CD8-positive, alpha-beta memory T cell (primary cell): ENCODE measurements at regions not wholly inside any gene's neighbourhood (a gene's known extent, or its start where the extent isn't known, plus 50 kb on each side); places are given as distances from the start of the nearest gene placed in this dataset.

ENCODE experiments used
- CTCF ChIA-PET: fragments of 350-600 bp; sonication (Branson Sonifier 250); formaldehyde crosslinking; loops from one replicate; lab custom pipeline; 2021; ENCODE audit warnings: antibody characterized with exemption; lab: Charles Lee
- POLR2A ChIA-PET: fragments of 350-600 bp; sonication (Branson Sonifier 250); formaldehyde crosslinking; loops from one replicate; lab custom pipeline; 2021; ENCODE audit warnings: antibody characterized with exemption; lab: Charles Lee
- DNase-seq, 5 donors: peaks; one replicate each; pipeline versions ENCODE4 v3.0.0 to v3.0.0-alpha.2; 2020 to 2022; ENCODE audit warnings: mixed read lengths in 1 of 5
- H3K27ac ChIP-seq: one replicate; pipeline ENCODE4 v1.7.0; 2013; ENCODE audit warnings: low read depth, mild to moderate bottlenecking, low read length, moderate library complexity
- H3K27me3 ChIP-seq: 2 replicates; pipeline ENCODE4 v1.7.0; 2013; ENCODE audit warnings: low read length, mild to moderate bottlenecking; ENCODE audit not compliant: insufficient read depth, poor library complexity, severe bottlenecking
- H3K36me3 ChIP-seq: 2 replicates; pipeline ENCODE4 v1.7.0; 2013; ENCODE audit warnings: mild to moderate bottlenecking, low read length, moderate library complexity; ENCODE audit not compliant: insufficient read depth
- H3K4me1 ChIP-seq: 2 replicates; pipeline ENCODE4 v1.7.0; 2013; ENCODE audit warnings: mild to moderate bottlenecking, low read length, moderate library complexity; ENCODE audit not compliant: insufficient read depth
- H3K4me3 ChIP-seq: 2 replicates; pipeline ENCODE4 v1.7.0; 2013; ENCODE audit warnings: mild to moderate bottlenecking, low read length
- H3K9me3 ChIP-seq: 2 replicates; pipeline ENCODE4 v1.7.0; 2013; ENCODE audit warnings: mild to moderate bottlenecking, low read length
- H3K27ac Mint-ChIP-seq, 8 donors: one replicate each; pipeline ENCODE4 v1.8.0; 2020 to 2021; ENCODE audit warnings: mixed read lengths in 8 of 8, mild to moderate bottlenecking in 6 of 8, inconsistent platforms in 3 of 8, moderate library complexity in 3 of 8
- H3K27me3 Mint-ChIP-seq, 2 donors: one replicate each; pipeline ENCODE4 v1.8.0; 2020 to 2021; ENCODE audit warnings: mixed read lengths in 2 of 2, mild to moderate bottlenecking in 1 of 2, moderate library complexity in 1 of 2
- H3K36me3 Mint-ChIP-seq, 3 donors: one replicate each; pipeline ENCODE4 v1.8.0; 2020 to 2021; ENCODE audit warnings: mixed read lengths in 3 of 3, inconsistent platforms in 1 of 3, mild to moderate bottlenecking in 1 of 3
- H3K4me1 Mint-ChIP-seq, 3 donors: one replicate each; pipeline ENCODE4 v1.8.0; 2020 to 2021; ENCODE audit warnings: mixed read lengths in 3 of 3, inconsistent platforms in 1 of 3, mild to moderate bottlenecking in 1 of 3
- H3K4me3 Mint-ChIP-seq, 7 donors: one replicate each; pipeline ENCODE4 v1.8.0; 2020 to 2021; ENCODE audit warnings: mixed read lengths in 7 of 7, mild to moderate bottlenecking in 6 of 7, moderate library complexity in 4 of 7, inconsistent platforms in 2 of 7
- H3K9me3 Mint-ChIP-seq, 5 donors: one replicate each; pipeline ENCODE4 v1.8.0; 2020 to 2022; ENCODE audit warnings: mixed read lengths in 5 of 5, mild to moderate bottlenecking in 3 of 5, moderate library complexity in 2 of 5, inconsistent platforms in 1 of 5

GRCh38 chr21:23638131-23638695 lies 1969.1 kb downstream of the MRPL39 start:
- H3K4me3 ChIP-seq, result no peak overlapping the region
- POLR2A ChIA-PET, result no interaction called here
- Mint-ChIP-seq H3K27me3 (no peaks in the 10 kb centered on the region), H3K4me1 (no peaks in the 10 kb centered on the region), H3K4me3 (no peak overlapping the region), H3K36me3 (no peaks in the 10 kb centered on the region), H3K27ac (no peak overlapping the region), H3K9me3 (peaks cover 0 to 4% (median 0%) of the 10 kb centered on the region in 5 donors)
- CTCF ChIA-PET, result no interaction called here
- H3K27me3 ChIP-seq, result no peaks in the 10 kb centered on the region
- H3K27ac ChIP-seq, result no peak overlapping the region
- no peaks in the 10 kb centered on the region for H3K36me3 ChIP-seq
- no peaks in the 10 kb centered on the region for H3K4me1 ChIP-seq
- H3K9me3 ChIP-seq, result no peaks in the 10 kb centered on the region
- no peak for DNase-seq

- Mint-ChIP-seq H3K27me3 (no peaks in the 10 kb centered on the region), H3K9me3 (peaks cover 0 to 6% (median 1%) of the 10 kb centered on the region in 5 donors), H3K4me3 (no peak overlapping the region), H3K36me3 (no peaks in the 10 kb centered on the region), H3K27ac (no peak overlapping the region), H3K4me1 (no peaks in the 10 kb centered on the region)
- ChIA-PET CTCF (no interaction called here), POLR2A (no interaction called here)
- H3K9me3 ChIP-seq, result no peaks in the 10 kb centered on the region
- H3K4me3 ChIP-seq, result no peak overlapping the region
- no peak for DNase-seq
- no peaks in the 10 kb centered on the region for H3K4me1 ChIP-seq
- no peaks in the 10 kb centered on the region for H3K36me3 ChIP-seq
- no peak overlapping the region for H3K27ac ChIP-seq
- no peaks in the 10 kb centered on the region for H3K27me3 ChIP-seq
Measured at GRCh38 chr21:23633447-23633940, 1973.8 kb downstream of the MRPL39 start.

- H3K9me3 Mint-ChIP-seq, result peaks cover 0 to 8% (median 0%) of the 10 kb centered on the region in 5 donors
- ChIA-PET CTCF (no interaction called here), POLR2A (no interaction called here)
- Histone ChIP-seq H3K4me3 (no peak overlapping the region), H3K27ac (no peak overlapping the region), H3K4me1 (no peaks in the 10 kb centered on the region), H3K9me3 (no peaks in the 10 kb centered on the region), H3K36me3 (no peaks in the 10 kb centered on the region), H3K27me3 (no peaks in the 10 kb centered on the region)
- peaks cover 0 to 2% of the 10 kb centered on the region in 2 donors for H3K27me3 Mint-ChIP-seq
- no peak for DNase-seq
- H3K4me1 Mint-ChIP-seq, result no peaks in the 10 kb centered on the region
- no peaks in the 10 kb centered on the region for H3K36me3 Mint-ChIP-seq
- no peak overlapping the region for H3K27ac Mint-ChIP-seq
- H3K4me3 Mint-ChIP-seq, result no peak overlapping the region
Measured at GRCh38 chr21:23624281-23624680, 1983.0 kb downstream of the MRPL39 start.

DNA sequence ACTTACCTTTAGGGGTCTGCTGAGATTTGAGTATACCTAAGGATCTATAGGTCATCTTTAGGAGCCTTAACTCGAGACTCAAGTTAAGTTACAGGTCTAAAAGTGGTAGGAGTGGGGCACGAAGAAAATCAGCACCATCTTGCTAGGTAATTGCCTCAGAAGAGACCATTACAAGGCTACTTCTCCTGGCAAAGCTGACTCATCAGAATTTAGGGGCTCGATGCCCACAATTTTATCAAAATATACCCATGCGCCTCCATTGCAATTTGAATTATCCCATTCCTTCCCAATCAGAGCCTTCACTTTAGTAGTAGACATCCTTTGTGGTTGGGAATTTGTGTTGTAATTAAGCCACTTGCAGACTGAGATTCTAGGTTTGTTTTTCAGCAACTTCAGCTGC lies 1994.3 kb downstream of the MRPL39 start:
- no peak overlapping the region for H3K4me3 Mint-ChIP-seq
- H3K27me3 Mint-ChIP-seq, result no peaks in the 10 kb centered on the region
- Histone ChIP-seq H3K27ac (no peak overlapping the region), H3K4me1 (no peaks in the 10 kb centered on the region), H3K9me3 (no peaks in the 10 kb centered on the region), H3K4me3 (no peak overlapping the region), H3K27me3 (no peaks in the 10 kb centered on the region), H3K36me3 (no peaks in the 10 kb centered on the region)
- no peak for DNase-seq
- peaks cover 0 to 8% (median 5%) of the 10 kb centered on the region in 5 donors for H3K9me3 Mint-ChIP-seq
- no peak overlapping the region for H3K27ac Mint-ChIP-seq
- ChIA-PET POLR2A (no interaction called here), CTCF (no interaction called here)
- H3K36me3 Mint-ChIP-seq, result no peaks in the 10 kb centered on the region
- H3K4me1 Mint-ChIP-seq, result no peaks in the 10 kb centered on the region

- Histone ChIP-seq H3K27ac (no peak overlapping the region), H3K27me3 (no peaks in the 10 kb centered on the region), H3K9me3 (no peaks in the 10 kb centered on the region), H3K36me3 (no peaks in the 10 kb centered on the region), H3K4me3 (no peak overlapping the region), H3K4me1 (no peaks in the 10 kb centered on the region)
- Mint-ChIP-seq H3K36me3 (no peaks in the 10 kb centered on the region), H3K4me3 (no peak overlapping the region), H3K27ac (no peak overlapping the region), H3K27me3 (no peaks in the 10 kb centered on the region), H3K9me3 (peaks cover 0 to 8% (median 6%) of the 10 kb centered on the region in 5 donors), H3K4me1 (no peaks in the 10 kb centered on the region)
- no peak for DNase-seq
- POLR2A ChIA-PET, result no interaction called here
- CTCF ChIA-PET, result no interaction called here
Measured at GRCh38 chr21:23612210-23612609, 1995.1 kb downstream of the MRPL39 start.

DNA sequence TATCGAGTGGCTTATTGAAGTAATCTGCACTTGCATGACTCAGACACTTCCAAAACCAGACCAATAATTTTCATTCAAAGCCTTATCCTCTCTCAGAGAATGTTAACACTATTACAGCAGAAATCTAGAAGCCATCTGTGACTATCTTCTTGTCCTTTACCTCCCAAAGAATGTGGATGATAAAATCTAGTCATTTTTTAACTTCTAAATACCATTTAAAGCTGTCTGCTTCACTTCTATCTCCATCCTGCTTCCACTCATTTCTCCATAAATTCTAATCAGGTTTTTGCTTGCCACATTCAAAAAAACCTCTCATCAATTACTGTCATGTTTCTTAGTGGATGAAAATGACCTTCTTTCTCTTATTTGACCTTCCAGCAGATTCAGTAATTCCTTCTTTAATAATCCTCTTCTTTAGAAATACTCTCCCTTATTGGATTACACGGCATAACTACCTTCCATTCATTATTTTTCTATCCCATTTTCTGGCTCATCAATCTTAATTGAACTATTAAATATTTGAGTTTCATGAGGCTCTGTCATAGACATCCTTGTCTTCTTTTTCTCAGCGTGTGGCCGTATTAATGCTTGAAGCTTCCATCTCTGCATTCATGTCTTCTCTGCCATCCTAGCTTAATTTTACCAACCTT lies 1999.4 kb downstream of the MRPL39 start:
- ChIA-PET POLR2A (no interaction called here), CTCF (no interaction called here)
- H3K27ac ChIP-seq, result no peak overlapping the region
- H3K4me3 ChIP-seq, result no peak overlapping the region
- H3K27me3 ChIP-seq, result no peaks in the 10 kb centered on the region
- DNase-seq, result no peak
- peaks cover 0 to 13% (median 5%) of the 10 kb centered on the region in 5 donors for H3K9me3 Mint-ChIP-seq
- no peaks in the 10 kb centered on the region for H3K36me3 Mint-ChIP-seq
- no peaks in the 10 kb centered on the region for H3K27me3 Mint-ChIP-seq
- H3K9me3 ChIP-seq, result no peaks in the 10 kb centered on the region
- no peaks in the 10 kb centered on the region for H3K4me1 Mint-ChIP-seq
- H3K4me3 Mint-ChIP-seq, result no peak overlapping the region
- H3K4me1 ChIP-seq, result no peaks in the 10 kb centered on the region
- no peak overlapping the region for H3K27ac Mint-ChIP-seq
- no peaks in the 10 kb centered on the region for H3K36me3 ChIP-seq

DNA sequence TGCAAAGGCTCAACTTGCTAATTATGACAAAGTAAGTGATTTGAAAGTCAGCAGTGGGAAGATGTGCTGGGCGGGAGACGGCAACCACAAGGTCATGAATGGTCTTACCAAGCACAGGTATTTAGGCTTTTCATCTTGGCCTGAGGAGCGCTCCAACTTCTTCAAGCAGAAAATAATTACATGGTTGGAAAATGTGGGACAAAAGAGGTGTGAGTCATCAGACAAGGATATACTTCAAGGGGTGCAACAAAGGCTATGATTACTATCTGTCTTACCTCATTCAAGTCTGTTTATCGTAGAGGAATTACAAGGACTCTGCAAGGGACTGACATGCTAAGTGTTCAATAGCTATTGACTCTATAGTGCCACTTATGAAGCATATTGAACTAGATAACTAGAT lies 2005.7 kb downstream of the MRPL39 start:
- no peaks in the 10 kb centered on the region for H3K27me3 ChIP-seq
- POLR2A ChIA-PET, result no interaction called here
- Mint-ChIP-seq H3K27ac (no peak overlapping the region), H3K9me3 (peaks cover 0 to 8% (median 2%) of the 10 kb centered on the region in 5 donors), H3K4me3 (no peak overlapping the region), H3K27me3 (no peaks in the 10 kb centered on the region), H3K4me1 (no peaks in the 10 kb centered on the region), H3K36me3 (no peaks in the 10 kb centered on the region)
- H3K4me1 ChIP-seq, result no peaks in the 10 kb centered on the region
- no peak for DNase-seq
- no peaks in the 10 kb centered on the region for H3K9me3 ChIP-seq
- H3K4me3 ChIP-seq, result no peak overlapping the region
- CTCF ChIA-PET, result no interaction called here
- no peak overlapping the region for H3K27ac ChIP-seq
- no peaks in the 10 kb centered on the region for H3K36me3 ChIP-seq

- no peak overlapping the region for H3K4me3 Mint-ChIP-seq
- POLR2A ChIA-PET, result no interaction called here
- Histone ChIP-seq H3K27ac (no peak overlapping the region), H3K27me3 (no peaks in the 10 kb centered on the region), H3K4me1 (no peaks in the 10 kb centered on the region), H3K9me3 (no peaks in the 10 kb centered on the region), H3K36me3 (no peaks in the 10 kb centered on the region), H3K4me3 (no peak overlapping the region)
- CTCF ChIA-PET, result no interaction called here
- H3K27me3 Mint-ChIP-seq, result peaks cover 0 to 1% of the 10 kb centered on the region in 2 donors
- no peaks in the 10 kb centered on the region for H3K36me3 Mint-ChIP-seq
- H3K4me1 Mint-ChIP-seq, result no peaks in the 10 kb centered on the region
- H3K27ac Mint-ChIP-seq, result no peak overlapping the region
- peaks cover 3 to 8% (median 4%) of the 10 kb centered on the region in 5 donors for H3K9me3 Mint-ChIP-seq
- no peak for DNase-seq
Measured at GRCh38 chr21:23593582-23593981, 2013.7 kb downstream of the MRPL39 start.
